NCI-H526 (cell line): ENCODE measurements at regions not wholly inside any gene's neighbourhood (a gene's known extent, or its start where the extent isn't known, plus 50 kb on each side); places are given as distances from the start of the nearest gene placed in this dataset.
"Not testable (repeated sequence)": the region's sequence is repeated elsewhere in the genome, so short reads cannot be mapped to it uniquely, and the experiment has no call there.

Source experiments
- DNase-seq, 2 experiments: peaks; one replicate each; lab custom pipeline; 2025; lab: John Stamatoyannopoulos, UW

DNA sequence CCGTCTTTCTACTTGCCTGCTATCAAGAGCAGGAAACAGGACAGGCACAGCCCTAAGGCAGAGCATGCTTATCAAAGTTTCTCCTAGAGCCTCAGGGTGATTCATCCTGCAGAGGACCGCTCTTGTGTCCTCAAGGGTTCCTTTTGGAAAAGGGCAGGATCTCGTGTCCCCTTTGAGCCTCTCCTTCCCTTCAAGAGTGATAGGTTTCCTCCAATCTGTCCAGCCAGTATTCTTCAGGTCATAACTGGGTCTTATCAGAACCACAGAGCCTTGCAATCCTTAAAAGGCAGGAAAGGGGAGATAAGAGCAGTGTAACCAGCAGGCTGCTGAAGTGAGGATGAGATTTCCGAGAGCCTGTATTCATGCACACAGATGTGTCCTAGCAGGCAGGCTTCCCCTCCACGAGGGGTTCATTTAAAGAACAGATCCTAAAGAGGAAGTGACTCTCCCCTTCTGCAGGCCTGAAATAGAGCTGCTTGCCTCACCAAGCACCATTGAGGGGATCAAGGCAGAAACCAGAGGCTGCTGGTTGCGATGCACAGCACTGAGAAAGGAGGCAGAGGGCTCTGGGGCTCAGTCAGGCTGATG, 90.5 kb upstream of the SVIL start:
- DNase-seq, result no peak

DNA sequence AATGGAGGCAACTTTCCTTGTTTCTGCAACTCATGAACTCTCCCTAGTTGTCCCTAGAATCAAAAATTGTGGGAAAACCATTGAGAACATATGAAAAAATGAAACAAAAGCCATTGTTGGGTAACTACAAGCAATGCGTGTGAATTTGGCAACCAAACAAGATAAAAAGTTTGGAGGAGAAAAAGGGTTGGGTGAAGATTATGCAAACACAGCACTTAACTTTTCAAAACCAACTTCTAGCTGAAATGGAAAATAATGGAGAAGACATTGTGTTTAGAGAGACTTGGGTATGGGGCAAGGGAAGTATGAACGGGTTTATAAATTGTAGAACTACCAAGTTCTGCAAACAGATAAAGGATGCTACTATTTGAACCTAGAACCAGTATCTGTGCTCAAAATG, 89.0 kb upstream of the SVIL start:
- no peak for DNase-seq

- no peak for DNase-seq
These were observed 88.0 kb upstream of the SVIL start for GRCh38 chr10:29722777-29723176.

DNA sequence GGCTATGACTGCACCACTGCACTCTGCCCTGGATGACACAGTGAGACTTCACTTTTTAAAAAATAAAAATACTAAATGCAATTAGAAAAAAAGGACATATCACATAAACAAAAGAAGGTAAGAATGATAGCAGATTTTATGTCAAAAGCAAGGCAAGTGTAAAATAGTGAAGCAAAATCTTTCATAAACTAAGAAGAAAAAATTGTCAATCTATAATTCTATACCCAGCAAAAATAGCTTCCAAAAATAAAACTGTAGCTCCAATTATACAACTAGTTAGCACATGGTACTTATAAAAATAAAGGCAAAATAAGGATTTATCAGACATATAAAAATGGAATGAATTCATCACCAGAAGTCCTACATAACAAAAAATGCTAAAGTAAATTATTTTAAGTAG, 85.4 kb upstream of the SVIL start:
- no peak for DNase-seq

- DNase-seq, result no peak
These were observed 84.5 kb upstream of the SVIL start for GRCh38 chr10:29719281-29719675.

- DNase-seq, result no peak
These were observed 80.5 kb upstream of the SVIL start for GRCh38 chr10:29715296-29715695.

DNA sequence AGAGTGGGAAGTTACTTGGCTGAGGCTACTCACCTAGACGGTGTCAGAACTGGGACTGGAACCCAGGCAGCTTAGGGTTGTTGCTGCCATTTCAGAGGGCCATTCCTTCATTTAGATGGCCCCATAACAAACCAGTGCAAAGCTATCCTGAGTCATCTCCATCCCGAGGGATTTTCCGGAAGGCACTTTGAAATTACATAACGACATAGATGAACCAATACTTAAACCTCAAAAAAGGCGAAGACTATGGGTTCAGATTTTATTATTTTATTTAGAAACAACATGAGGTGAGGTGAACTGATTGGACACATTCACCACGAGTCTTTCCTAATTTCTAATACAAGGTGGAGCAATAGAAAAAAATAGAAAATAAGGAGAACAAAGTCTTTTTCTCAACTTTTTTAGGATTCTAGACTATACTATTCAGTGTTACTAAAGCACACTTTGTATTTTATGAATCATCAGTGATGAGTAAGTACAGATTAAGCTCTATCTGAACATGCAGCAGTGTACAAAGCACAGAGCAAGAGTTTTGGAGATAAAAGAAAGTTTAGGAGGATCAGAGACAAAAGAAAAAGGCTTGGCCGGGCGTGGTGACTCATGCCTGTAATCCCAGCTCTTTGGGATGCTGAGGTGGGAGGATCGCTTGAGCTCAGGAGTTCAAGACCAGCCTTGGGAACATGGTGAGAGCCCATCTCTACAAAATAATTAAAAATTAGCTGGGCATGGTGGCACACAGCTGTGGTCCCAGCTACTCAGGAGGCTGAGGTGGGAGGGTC, 79.5 kb upstream of the SVIL start:
- DNase-seq, result no peak

DNA sequence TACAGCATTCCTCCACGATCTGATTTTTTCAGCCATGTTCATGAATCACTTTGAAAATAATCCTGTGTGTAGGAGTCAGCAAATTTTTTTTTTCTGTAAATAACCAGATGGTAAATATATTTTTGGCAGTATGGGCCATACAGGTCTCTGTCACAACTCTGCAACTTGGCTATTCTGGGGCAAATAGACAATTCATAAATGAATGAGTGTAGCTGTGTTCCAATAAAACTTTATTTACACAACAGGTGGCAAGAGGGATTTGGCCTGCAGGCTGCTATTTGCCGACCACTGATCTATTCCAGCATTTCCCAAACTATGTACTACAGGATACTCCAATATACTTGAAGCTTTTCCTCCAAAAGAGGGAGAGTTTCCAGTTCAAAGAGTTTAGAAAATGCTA, 78.7 kb upstream of the SVIL start:
- DNase-seq, result no peak

DNA sequence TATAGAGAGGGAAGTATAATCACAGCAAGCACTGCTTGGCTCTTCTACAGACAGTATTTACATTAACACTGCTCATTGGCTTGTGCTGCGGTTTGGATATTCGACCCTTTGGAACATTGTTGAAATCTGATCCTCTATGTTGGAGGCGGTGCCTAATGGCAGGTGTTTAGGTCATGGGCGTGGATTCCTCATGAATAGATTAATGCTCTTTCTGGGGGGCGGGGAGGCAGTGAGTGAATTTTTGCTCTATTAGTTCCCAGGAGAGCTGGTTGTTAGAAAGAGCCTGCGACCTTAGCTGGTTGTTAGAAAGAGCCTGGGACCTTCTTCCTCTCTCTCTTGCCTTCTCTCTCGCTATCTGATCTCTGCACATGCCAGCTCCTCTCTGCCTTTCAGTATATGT, 77.3 kb upstream of the SVIL start:
- DNase-seq, result peak; percentile 82 to 92

DNA sequence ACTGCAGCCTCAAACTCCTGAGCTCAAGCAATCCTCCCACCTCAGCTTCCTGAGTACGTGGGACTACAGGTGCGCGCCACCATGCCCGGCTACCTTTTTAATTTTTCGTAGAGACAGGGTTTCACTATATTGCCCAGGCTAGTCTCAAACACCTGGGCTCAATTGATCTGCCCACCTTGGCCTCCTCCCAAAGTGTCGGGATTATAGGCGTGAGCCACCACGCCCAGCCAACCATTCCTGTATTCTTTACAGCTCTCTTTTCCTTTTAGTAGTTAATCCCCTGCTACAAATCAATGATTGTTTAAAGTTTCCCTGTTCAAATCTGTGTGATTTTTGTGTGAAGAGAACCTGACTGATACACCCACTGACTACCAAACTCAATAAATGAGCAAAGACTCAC, 75.4 kb upstream of the SVIL start:
- no peak for DNase-seq

GRCh38 chr10:29709484-29710002, 74.8 kb upstream of the SVIL start:
- DNase-seq, result no peak

DNA sequence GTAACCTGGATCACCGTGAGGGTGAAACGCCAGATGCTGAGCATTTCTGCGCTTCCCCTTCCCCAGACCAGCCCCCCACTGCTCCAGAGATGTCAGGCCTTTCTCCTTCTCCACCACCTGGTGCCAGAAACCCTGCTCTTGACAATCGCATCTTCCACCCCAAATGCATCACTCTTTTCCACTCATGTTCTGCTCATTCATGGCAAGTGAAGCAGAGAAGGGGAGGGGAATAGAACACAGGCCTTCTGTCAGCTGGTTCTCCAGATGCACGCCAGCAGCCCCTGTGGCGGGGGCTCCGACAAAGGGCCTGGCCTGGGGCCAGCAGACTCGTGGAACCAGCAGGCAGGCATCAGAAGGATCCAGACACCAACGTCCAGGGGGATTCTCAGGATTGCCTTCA, 68.5 kb upstream of the SVIL start:
- no peak for DNase-seq

DNA sequence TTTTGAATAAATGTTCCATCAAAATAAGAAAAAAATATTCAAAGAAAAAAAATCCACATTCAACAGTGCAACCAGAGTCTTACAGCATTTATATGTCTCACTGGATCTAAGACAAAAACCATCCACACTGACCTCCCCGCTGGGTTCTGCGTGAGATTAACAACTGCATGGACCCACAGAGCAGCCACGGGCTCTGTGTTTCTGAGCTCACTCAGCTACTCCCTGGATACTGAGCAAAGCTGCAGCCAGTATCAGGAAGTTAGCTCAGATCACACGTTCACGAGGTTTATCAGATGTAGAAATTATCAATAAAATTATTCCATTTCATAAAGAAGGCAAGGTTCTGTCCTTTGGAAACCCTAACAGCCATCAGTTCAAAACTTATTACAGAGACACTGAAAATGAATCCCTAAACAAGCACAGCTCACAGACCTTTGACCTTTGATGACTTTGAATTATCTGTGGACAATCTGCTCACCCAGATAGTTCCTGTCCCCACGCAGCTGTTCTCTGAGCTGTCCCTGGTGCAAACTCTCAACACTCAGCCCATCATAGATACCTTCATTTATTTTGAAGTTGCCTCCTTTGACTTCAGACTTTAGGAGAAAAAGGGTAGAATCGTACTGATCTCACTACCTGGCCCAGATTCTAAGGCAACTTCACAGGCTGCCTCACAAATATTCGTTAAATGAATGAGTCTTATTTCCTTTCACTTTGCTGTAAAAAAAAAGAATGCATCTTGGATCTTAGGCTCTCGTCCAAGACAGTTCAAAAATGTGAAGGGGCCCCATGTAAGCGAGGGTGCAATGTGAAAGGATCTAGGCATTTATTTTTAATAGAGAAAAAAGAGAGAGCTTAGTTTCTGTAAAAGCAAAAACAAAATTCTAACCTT, 67.7 kb upstream of the SVIL start:
- DNase-seq, result no peak

- no peak for DNase-seq
These were observed 66.5 kb upstream of the SVIL start for GRCh38 chr10:29701306-29701705.

DNA sequence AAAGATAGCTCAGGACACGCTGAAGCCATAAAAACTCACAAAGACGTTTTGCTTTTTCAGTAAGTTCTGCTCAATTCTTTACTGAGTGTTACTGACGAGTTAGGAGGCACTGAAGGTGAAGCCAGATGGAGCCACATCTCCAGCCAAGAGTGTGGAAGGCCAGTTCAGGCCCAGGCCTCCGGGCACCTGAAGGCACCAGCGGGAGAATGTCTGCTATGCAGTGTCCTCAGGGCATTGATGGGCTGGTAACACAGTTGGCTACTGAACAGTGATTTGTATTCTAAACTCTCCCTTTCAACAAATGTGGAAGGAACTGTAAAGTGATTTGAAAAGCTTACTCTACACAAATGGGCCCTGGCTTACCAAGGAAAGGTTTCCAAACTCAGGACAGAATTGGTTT, 64.8 kb upstream of the SVIL start:
- no peak for DNase-seq

DNA sequence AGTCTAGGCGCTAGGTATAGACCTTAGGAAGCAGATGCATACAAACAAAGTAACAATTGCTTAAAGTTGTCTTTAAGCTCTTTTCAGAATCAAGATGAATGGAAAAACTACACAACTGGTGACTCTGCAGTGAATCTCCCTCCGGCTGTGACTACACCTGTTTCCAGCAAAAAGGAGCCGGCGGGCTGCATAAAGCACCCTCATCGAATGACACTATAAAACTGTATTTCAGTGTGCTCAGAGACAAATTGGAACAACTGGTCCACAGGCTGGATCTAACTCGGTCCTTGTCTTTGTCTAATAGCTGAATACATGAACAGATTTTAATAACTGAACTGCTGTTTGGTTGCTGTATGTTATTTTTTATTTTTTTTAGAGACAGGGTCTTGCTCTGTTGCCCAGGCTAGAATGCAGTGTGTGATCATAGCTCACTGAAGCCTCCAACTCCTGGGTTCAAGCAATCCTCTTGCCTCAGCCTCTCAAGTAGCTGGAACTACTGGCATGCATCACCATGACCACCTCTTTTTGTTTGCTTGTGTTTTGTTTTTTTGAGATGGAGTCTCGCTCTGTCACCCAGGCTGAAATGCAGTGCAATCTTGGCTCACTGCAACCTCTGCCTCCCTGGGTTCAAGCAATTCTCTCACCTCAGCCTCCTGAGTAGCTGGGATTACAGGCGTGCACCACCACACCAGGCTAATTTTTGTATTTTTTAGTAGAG, 64.2 kb upstream of the SVIL start:
- no peak for DNase-seq

- not testable (repeated sequence) for DNase-seq
These were observed 61.8 kb upstream of the SVIL start for GRCh38 chr10:29696581-29696980.

DNA sequence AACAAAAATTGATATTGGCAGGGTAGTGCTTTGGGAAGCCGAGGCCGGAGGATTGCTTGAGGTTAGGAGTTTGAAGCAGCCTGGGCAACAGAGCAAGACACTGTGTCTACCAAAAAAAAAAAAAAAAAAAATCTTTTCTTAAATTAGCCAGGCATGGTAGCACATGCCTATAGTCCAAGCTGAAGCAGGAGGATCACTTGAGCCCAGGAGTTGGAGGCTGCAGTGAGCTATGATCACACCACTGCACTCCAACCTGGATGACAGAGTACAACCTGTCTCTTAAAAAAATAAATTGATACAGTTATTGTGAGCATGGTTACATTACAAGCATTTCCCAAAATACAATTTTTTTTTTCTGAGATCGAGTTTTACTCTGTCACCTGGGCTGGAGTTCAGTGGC, 59.4 kb upstream of the SVIL start:
- DNase-seq, result no peak

DNA sequence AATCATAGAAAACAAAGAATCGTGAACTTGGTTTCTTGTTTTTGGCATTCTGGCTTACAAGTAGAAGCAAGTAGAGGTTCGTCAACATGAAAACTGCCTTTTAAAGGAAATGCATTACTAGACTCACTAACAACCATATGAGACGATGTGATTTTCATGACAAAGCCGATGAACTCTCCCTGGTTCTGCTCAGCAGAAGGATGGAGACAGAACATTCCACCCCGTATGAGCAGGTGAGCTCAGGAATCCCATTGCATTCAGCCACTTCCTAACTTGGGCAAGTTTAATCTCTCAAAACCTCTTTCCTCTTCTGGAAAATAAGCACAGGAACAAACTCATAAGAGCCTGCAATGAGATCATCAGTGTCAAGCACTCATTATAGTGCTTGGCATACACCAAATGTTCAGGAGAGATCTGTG, 57.4 kb upstream of the SVIL start:
- DNase-seq, result no peak

DNA sequence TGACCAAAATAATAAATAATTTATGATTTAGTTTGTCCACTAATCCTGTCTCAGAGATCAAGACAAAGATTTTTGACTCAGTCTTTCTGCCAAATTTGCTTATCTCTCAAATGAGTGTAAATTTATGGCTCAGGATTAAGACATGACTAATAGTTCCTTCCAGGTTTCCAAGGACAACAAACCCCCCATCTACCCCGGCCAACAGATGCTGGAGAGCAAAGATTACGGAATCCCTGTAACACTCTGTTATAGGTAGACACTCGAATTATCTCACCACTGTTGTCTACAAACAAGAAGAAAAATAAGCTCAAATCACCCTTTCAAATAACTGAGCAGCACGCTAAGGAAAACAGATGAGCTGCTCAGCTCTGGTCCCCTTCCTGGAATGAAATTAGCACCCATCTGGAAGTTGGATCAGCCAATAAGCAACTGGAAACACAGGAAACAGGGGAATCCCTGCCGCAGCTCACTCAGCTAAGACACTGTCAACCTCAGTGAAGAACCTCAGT, 56.8 kb upstream of the SVIL start:
- no peak for DNase-seq

GRCh38 chr10:29689001-29689400, 54.2 kb upstream of the SVIL start:
- DNase-seq, result no peak

DNA sequence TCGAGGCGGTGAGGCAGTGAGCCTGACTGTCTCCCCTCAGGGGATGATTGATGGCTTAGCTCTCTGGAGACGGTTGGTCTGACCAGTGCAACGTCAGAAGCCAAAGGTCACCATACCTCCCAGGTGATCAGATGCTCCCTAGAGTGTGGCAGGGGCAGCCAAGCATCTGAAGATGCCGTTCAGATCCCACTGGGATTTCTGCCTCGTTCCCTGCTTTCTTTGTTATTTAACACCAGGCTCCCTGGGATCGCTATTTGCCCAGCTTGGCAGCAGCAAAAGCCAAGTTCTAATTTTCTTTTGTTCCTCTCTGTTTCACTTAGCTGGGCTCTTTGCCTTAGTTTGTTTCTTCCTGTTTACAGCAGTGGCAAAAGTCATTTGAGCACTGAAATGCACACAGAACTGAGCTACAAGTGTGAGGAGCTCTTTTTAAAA, 53.5 kb upstream of the SVIL start:
- DNase-seq, result peak in 1 of 2 experiments; percentile 40
